HG02981 (cell line): ENCODE measurements at regions not wholly inside any gene's neighbourhood (a gene's known extent, or its start where the extent isn't known, plus 50 kb on each side); places are given as distances from the start of the nearest gene placed in this dataset.

Source experiments
- ATAC-seq: cut with Tn5 transposase; IDR thresholded peaks from one replicate; pipeline ENCODE4 v1.9.1; 2021; ENCODE audit warnings: mild to moderate bottlenecking, moderate library complexity; ENCODE audit not compliant: unreplicated experiment

DNA sequence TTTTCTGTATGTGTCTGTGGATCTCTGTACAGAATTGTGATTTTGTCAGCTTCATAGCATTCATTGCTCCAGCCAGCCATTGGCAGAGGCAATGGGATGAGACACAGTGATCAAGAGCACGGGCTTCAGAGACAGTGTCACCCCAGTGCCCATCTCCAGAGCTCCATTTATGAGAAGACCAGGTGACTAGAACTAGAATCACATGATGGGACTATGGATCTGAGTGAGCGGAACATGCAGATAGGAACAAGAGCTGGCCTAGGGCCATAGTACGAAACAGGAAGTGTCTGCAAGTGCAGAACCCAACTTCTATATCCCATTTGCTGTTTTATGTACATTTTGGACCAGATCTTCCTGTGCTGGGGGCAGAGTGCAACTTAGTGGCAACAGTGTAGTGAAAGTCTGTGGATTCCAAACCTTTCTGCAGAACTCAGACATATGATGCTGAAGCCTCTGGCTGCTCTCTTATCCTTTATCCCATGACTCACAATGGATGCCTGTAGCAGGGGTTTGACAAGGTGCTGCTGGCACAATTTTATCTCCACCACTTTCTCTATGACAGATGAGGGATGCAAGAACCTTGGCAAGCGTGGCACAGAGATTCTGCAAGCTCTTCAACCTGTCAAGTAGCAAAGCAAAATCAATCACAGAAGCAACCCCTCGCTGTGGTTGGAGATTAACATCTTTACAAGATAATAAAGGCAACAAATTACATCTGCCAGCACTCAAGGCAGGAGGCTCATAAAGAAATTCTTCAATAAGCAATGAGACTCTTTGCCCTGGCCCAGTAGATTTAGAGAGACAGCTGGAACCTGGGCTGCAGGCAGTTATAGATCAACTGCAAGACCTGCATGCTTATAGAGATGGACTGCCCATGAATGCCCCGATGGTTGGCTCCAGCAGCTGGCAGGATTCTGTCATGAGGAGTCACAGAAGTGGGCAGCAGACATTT lies 681.3 kb downstream of the TNS3 start:
- no peak for ATAC-seq

DNA sequence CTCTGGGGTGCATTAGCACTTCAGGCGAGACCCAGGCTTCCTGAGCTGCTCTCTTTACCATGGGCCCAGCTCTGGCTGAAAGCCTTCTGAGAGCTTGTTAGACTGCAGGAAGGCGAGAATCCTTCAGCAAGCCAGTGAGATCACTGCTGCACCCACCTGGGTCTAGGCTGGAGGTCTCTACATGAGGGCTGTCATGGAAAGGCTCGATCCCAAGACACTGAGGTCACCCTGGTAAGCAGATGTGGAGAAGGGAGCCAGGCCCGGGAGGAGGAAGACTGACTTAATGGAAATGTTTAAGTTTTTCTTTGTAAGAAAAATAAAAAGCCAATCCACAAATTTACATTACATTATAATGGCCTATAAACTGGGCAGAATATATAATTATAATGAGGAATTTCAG lies 684.5 kb downstream of the TNS3 start:
- ATAC-seq = no peak

DNA sequence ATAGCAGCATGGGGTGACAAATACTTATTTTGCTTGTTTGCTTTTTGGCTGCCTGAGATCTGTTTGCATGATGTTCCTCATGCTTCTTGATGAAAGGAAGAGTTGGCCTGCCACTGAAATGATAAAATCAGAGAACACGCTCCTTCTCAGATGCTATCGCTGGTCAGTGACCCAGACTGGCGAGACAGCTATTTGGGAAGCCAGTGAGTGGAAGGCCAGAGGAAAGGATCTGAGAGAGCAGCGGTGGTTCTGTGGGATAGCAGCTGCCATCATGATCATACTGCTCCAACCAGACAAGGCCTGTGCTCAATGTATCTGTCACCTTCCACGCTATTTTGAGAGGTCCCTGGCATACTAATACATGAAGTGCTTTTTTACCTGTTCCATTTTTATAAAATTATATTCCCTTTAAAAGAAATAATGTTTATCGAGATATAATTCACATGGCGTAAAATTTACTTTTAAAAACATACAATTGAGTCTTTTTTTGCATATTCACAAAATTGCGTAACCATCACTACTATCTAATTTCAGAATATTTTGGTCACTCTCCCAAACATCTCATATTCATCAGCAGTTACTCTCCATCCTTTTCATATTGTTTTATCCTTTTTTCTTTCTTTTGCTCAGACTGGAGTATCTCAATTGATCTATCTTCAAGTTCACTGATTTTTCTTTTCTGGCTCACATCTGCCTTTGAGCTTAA lies 695.1 kb downstream of the TNS3 start:
- no peak for ATAC-seq

DNA sequence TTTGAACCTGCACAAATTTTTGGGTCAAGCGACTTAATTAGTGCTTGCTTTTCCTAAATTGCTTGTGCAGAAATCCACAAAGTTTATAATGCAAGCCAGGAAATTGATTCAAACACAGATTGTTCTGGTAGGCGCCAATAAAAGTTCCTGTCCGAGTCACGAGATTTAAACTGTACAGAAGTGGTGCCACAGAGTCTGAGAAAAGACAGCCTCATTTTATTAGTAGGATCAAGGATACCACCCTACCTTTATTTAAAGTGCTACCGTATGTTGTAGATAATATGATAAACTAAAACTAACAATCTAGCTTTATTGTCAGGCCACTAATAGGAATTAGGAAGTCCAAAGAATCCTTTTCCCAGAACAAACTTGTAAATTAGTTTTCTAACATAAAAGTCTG lies 696.7 kb downstream of the TNS3 start:
- no peak for ATAC-seq

DNA sequence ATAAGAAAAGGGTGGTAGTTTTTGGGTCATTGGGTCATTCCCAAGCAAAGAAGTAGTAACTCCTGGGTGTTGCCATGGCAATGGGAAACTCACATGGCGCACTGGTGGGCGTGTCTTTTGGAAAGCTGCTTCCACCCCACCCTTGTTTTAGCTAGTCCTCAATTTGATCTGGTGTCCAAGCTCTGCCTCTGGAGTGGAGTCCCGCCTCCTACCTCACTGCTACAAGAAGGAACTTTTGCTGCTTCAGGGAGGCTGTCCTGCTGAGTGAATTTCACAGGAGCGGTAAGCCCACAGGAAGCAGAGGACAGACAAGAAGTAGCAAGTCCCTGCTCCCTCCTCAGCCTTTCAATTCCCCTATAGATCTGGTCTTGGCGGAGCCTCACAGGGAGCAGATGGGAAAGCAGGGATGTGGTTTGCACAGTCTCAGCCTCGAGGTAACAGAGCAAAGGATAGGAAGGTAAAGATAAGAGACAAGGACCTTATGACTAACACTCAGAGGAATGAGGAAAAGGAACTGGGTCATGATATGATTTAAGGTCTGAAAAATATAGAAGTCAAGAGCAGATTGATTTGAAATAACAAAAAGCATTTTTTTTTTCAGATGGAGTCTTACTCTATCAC lies 700.3 kb downstream of the TNS3 start:
- ATAC-seq = no peak

DNA sequence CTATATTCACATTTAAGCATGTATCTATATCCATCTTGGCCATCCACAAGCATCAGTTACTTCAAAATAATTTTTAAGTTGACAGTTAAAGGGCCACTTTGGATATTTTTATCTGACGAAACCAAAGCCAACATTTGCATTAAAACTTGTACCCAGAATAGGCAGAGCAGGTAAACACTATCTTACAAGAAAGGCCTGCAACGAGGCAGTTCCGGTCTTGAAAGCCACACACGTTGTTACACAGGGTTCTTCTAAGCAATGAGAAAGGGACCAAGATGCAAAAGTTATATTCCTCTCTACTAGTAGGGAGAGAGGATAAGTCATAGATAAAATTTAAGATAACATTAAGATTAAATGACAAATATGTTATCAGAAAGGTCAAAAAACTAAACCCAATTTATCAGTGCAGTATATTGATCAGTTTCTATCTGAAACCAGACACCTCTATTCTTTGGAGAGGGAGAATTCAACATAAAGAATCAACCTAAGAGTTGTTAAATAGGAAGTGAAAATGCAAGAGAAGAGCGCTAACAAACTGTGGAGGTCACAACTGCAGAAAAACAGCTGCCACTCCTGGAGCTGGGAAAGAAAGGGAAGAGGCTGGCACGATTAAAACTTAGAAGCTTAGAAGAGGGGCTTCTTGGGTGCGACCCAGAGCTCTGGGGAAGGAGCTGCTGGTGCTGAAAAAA lies 701.3 kb downstream of the TNS3 start:
- ATAC-seq = no peak

DNA sequence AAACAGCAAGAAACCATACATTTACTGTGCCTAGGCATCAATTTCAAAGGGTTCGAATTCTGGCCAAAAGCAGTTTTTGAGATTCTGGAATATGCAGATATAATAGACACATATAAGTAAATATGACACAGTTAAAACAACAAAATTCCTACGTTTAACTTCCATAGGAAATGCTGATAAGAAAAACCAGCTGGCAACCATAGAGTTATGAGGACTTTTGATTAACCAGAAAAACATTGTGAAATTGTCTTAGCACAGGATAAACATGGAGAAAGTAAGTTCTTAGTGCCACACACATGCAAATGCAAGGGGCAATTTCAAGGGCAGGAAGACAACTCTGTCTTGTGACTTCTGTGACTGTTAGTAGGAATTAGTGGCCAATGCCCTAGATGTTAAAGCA lies 702.1 kb downstream of the TNS3 start:
- ATAC-seq = no peak

DNA sequence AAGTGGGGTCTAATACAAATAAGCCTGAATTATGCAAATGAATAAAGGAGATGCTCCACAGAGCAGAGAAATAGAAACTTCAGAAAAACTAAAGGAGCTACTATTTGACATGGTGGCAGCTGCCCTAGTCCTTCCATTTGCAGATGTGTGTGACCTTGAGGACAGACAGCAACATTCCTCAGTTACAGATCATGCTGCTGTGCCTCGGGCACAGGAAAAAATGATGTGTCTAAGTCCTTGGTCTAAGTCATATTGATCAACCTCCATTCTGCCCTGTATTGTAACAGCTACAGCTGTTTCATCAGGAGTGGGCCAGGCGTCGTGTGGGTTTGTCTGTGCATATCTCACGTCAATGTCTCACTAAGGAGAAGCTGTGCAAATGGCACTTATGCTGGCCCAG lies 710.4 kb downstream of the TNS3 start:
- no peak for ATAC-seq

DNA sequence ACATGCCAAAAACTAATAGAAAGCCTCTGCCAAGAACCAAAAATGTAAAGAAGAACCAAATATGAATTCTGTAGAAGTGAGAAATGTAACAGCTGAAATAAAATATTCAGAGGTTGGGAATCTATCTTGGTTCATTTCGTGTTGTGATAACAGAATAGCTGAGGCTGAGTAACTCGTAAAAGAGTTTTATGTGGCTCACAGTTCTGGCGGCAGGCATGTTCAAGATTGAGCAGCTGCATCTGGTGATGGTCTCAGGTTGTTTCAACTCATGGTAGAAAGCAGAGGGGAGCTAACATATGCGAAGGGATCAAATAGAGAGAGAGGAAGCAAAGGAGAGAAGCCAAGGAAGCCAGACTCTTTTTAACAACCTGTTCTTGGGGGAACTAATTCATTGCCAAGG lies 717.2 kb downstream of the TNS3 start:
- ATAC-seq = no peak

DNA sequence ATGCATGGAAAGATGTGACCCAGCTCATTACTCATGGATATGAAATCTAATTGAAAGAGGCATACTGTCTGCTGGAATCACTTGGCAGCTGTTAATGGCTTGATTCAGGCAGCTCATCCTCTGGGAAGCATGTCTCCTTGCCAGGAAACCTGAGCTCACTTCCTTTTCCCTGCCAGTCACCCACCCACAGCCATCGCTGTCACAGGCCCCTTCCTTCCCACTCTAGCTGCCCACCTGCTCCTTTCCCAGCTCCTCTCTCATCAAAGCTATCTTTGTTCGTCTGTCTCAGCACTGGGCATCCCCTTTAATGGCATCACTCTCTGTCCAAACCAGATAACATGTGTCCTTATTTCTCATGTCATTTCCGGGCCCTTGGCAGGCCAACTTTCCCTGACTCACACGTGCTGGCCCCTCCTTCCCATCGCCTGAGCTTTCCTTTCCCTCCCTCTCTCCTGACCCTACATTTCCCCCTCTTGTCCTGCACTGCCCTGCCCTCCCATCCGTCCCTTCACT lies 721.9 kb downstream of the TNS3 start:
- ATAC-seq = no peak

DNA sequence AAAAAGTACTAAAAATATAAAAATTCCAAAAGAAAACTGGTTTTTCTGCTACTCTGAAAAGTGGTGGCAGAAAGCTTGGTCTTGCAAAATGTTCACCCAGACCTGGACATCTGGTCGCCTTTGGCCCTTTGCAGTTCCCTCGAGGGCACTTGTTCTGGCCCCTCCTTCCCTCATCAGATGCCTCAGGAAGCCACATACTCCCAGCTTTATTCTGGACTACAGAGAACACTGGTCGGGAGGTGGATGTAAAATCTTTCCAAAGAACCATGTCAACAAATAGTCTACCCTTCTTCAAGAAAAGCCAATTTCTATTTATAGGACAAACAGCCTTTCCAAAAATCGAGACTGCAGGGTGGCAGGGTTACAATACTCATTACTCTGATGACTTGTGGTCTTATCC lies 726.1 kb downstream of the TNS3 start:
- ATAC-seq = no peak

DNA sequence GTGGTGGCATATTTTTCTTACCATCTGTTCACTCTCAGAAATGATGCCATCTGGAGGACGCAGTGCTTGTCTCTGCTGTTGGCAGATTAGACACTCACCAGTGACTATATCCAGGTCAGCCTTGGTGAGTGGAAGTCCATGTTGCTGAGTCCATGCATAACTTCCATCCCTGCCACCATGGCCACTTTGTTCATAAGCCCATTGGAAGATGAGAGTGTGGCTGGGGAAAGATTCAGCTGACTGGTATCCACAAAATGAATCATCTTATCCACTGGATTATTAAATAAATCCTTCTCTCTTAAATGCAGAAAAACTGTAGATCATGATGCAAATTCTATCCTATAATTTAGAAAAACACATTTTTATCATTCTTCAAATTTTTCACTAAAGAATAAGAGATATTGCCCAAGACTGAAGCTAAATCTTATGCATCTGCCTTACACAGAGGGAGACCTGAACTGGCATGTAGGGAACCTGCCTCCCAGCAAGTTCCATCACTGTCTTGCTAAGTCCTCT lies 726.9 kb downstream of the TNS3 start:
- no peak for ATAC-seq

DNA sequence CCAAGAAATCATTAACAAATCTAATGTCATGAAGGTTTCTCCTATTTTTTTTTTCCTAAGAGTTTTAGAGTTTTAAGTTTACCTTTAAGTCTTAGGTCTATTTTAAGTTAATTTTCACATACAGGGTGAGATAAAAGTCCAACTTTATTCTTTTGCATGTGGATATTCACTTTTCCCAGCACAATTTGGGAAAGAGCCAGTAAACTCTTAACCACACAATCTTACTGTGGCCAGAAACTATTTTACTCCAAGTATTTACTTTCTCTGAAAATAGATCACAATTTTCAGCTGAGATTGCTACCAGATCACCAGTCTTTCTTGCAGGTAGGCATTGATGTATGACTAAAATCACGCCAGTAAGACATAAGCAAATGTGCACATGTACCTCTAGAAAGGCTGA lies 728.5 kb downstream of the TNS3 start:
- ATAC-seq = no peak

DNA sequence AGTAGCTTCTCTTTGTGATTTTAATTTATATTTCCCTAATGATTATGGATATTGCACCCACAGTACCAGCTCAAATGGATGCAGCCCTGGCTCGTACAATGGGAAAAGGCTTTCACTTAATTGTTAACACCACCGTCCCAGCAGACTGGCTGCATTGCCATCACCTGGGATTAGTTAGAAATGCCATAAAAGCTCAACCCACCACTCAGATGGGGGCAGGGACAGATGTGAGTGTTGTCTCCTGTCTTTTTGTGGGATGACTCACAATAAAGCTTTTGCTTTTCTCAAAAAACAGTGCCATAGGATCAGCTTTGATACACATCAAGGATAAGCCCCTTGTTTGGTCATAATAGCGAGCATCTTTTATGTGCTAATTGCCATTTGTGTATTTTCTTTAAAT lies 729.1 kb downstream of the TNS3 start:
- ATAC-seq = no peak

DNA sequence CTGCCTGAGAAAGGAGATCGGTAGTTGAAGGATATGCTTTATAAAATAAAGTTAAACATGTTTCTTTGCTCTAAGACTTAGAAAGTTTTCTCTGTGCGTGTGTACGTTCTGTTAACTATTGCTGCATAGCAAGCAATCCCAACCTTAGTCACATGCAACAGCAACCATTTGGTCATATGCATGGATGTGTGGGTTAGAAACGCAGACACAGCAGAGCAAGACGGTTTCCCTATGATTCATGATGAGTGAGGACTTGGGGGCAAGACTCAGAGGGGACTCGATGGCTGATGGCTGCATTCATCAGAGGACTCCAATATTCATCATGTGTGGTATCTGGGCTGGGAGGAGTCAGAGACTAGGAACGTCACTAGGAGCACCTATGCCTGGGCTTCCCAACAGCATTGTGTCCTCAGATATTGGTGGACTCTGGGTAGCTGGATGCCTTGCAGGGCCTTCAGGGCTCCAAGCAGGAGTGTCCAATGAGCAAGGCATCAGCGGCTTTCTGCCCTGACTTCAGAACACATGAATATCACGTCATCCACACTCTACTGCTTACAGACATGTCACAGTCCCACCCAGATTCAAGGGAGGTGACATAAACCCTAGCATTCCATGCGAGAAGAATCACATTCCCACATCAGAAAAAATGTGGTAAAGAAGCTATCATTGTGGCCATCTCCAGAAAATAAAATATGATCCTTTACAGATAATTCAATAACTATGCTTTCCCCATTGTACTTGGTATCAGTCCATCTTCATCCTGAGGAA lies 731.2 kb downstream of the TNS3 start:
- ATAC-seq = no peak

DNA sequence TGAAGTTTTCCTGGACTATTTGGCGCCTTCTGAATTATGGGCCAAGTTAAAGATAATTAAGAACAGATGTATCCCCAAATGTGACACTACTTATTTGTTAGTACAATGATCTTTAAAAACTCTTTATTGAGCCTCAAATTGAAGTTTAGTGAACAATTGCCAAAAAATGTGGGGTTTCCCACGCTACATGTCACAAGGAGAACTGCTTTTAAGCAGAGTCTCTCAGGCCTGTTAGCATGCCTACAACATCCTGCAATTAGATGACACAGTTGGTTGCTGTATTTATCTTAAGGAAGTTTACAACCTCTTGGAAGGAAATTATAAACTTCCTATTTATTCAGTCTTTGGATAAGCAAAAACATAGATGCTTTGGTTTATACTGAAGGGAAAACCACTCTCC lies 733.0 kb downstream of the TNS3 start:
- no peak for ATAC-seq

DNA sequence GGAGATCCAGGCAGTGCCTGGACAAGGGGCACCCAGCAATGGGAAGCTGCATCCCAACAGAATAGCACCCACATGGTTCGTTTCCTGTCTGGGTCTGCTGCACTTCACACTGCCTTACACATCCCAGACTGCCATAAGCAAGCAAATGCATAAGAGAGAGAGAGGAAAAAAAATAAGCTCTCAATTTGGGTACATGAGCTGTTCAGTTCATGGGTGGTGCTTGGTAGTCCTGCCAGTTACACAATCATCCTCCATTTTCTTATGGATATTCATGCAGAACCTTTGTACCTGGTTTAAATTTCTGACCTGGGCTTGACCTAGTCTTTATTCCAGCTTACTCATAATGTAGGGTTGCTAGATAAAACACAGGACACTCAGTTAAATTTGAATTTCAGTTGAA lies 733.6 kb downstream of the TNS3 start:
- no peak for ATAC-seq

DNA sequence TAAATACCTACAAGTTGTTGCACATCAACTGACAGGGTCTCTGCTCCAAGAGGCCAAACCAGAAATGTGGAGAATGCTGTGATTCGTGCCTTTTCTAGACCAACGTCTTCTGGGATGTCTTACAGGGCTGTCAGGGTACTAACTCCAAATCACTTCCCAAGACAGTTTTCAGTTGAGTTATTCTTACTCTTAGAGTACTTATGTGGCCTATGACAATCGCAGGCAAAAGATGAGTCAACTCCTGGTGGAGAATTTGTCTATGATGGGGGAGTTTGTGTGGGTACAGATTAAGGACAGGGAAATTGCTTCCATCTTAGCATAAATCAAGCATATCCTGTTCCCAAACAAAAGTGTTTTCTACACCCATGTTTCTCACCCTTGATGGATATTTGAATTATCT lies 734.8 kb downstream of the TNS3 start:
- no peak for ATAC-seq

DNA sequence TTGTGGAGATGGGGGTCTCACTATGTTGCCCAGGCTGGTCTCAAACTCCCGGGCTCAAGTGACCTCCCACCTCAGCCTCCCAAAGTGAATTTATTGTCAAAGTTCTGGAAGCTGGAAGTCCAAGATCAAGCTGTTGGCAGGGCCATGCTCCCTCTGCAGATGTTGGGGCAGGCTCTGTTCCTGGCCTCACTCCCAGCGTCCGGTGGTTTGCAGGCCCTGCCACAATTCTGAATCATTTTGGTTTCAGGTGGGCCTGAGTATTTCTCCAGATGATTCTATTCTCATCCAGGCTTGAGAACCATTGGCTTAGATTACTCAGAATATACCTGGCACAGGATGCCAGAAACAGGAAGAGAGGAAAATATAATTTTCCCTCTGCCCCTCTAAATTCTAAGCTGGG lies 737.4 kb downstream of the TNS3 start:
- no peak for ATAC-seq

DNA sequence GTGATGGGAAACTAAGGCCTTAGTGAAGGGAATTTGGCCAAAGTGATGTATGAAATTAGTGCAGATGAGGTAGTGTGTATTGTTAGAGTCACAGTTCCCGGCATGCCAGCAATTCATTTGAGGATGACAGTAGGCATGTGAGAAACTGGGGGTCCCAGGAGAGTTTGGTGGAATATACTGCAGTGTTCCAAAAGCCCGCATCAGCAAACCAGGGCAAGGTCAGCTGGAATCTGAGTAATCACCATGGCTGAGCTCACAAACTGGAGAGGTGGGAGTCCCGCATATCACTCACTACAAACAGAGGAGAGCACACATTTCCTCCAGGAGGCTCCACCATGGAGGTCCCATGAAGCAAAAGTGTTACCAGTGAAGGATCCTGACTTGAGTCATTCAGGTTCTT lies 740.7 kb downstream of the TNS3 start:
- ATAC-seq = no peak
